ENCODE measurements at regions not wholly inside any gene's neighbourhood (a gene's known extent, or its start where the extent isn't known, plus 50 kb on each side); places are given as distances from the start of the nearest gene placed in this dataset.

DNA sequence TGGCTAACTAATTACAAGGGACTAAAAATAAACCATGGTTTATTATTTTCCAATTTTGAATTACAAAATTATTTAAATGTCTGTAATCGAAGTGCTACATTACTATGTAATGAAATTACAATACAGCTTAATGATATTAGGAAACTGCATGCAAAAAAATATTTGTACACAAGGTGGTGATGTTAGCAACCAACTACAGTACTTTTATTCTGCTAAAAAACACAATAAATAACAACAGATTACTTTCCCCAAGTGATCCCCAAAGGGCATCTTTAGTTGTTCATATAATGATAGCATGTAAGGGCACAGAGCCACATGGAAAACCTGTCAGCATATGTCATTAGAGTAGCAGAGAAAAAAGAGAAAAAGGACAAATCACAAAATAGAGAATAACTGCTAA is 147.5 kb upstream of the SOX2 start:
- Histone ChIP-seq H3K36me3 (ENCODE audit: insufficient read depth) (no peaks in the 10 kb centered on the region), H3K4me1 (ENCODE audit: insufficient read depth) (peaks cover 6% of the 10 kb centered on the region), H2AFZ (no peak overlapping the region), H3K9me2 (ENCODE audit: insufficient read depth) (no peaks in the 10 kb centered on the region), H3K27me3 (ENCODE audit: insufficient read depth) (no peaks in the 10 kb centered on the region), H3F3A (replicated peaks; ENCODE audit: low read depth) (no peaks in the 10 kb centered on the region), H3K79me2 (replicated peaks; ENCODE audit: insufficient read depth) (no peaks in the 10 kb centered on the region), H3K27ac (ENCODE audit: low read depth) (no peak overlapping the region), H3K4me3 (no peak overlapping the region), H3K4me2 (no peak overlapping the region), H4K20me1 (replicated peaks; ENCODE audit: insufficient read depth) (no peaks in the 10 kb centered on the region)
- TF ChIP-seq EZH2 (IDR thresholded peaks at IDR 0.05; ENCODE audit: low read depth, unreplicated experiment) (no peak), ZNF114 (CRISPR knock-in tag; IDR thresholded peaks at IDR 0.05) (no peak), CTCF (conservative IDR thresholded peaks at IDR 0.05; ENCODE audit: low read depth in 2 of 2) (peak in 1 of 2 experiments; percentile 33; a peak in 2 of 4 replicates)
- H3K36me3 Mint-ChIP-seq (ENCODE audit: low read depth), result no peaks in the 10 kb centered on the region
- peaks cover 3% of the 10 kb centered on the region for H3K27me3 Mint-ChIP-seq (ENCODE audit: insufficient read depth, low read depth, poor library complexity)
- DNase-seq (ENCODE audit: low spot score) (no peak), ATAC-seq (no peak)
- no peak overlapping the region for H3K4me3 Mint-ChIP-seq
- H3K9me3 Mint-ChIP-seq, result no peaks in the 10 kb centered on the region
- peaks cover 2% of the 10 kb centered on the region; the same call in 1 of the 3 replicates for H3K4me1 Mint-ChIP-seq
- H3K27ac Mint-ChIP-seq, result no peak overlapping the region

- no peaks in the 10 kb centered on the region for H3K36me3 ChIP-seq (ENCODE audit: insufficient read depth)
- Mint-ChIP-seq H3K27ac (no peak overlapping the region), H3K36me3 (ENCODE audit: low read depth) (no peaks in the 10 kb centered on the region), H3K9me3 (no peaks in the 10 kb centered on the region), H3K4me3 (no peak overlapping the region), H3K27me3 (ENCODE audit: insufficient read depth, low read depth, poor library complexity) (peaks cover 7% of the 10 kb centered on the region), H3K4me1 (peaks cover 2% of the 10 kb centered on the region; the same call in 1 of the 3 replicates)
- ATAC-seq (no peak), DNase-seq (ENCODE audit: low spot score) (no peak)
- H3K4me2 ChIP-seq, result no peak overlapping the region
- H3F3A ChIP-seq (replicated peaks; ENCODE audit: low read depth), result no peaks in the 10 kb centered on the region
- no peak overlapping the region for H3K4me3 ChIP-seq
- no peaks in the 10 kb centered on the region for H4K20me1 ChIP-seq (replicated peaks; ENCODE audit: insufficient read depth)
- H3K9me2 ChIP-seq (ENCODE audit: insufficient read depth), result no peaks in the 10 kb centered on the region
- H3K79me2 ChIP-seq (replicated peaks; ENCODE audit: insufficient read depth), result no peaks in the 10 kb centered on the region
- H3K27me3 ChIP-seq (ENCODE audit: insufficient read depth), result no peaks in the 10 kb centered on the region
- peaks cover 6% of the 10 kb centered on the region for H3K4me1 ChIP-seq (ENCODE audit: insufficient read depth)
- H2AFZ ChIP-seq, result no peak overlapping the region
- no peak overlapping the region for H3K27ac ChIP-seq (ENCODE audit: low read depth)
- TF ChIP-seq EZH2 (IDR thresholded peaks at IDR 0.05; ENCODE audit: low read depth, unreplicated experiment) (no peak), CTCF (conservative IDR thresholded peaks at IDR 0.05; ENCODE audit: low read depth in 2 of 2) (no peak), EZH2phosphoT487 (IDR thresholded peaks at IDR 0.05; ENCODE audit: unreplicated experiment) (no peak), CREB1 (CRISPR knock-in tag; IDR thresholded peaks at IDR 0.05; ENCODE audit: low read depth) (no peak), NANOG (IDR thresholded peaks at IDR 0.05; ENCODE audit: borderline replicate concordance) (no peak), POLR2AphosphoS5 (IDR thresholded peaks at IDR 0.05; ENCODE audit: low read depth) (no peak), ETS1 (IDR thresholded peaks at IDR 0.05) (no peak), ZNF331 (CRISPR knock-in tag; IDR thresholded peaks at IDR 0.05; ENCODE audit: low read depth) (no peak), ZNF114 (CRISPR knock-in tag; IDR thresholded peaks at IDR 0.05) (no peak), STAT1 (IDR thresholded peaks at IDR 0.05; ENCODE audit: unreplicated experiment) (no peak), JUNB (IDR thresholded peaks at IDR 0.05; ENCODE audit: unreplicated experiment) (no peak)
- TF ChIP-seq, protein P1, sequence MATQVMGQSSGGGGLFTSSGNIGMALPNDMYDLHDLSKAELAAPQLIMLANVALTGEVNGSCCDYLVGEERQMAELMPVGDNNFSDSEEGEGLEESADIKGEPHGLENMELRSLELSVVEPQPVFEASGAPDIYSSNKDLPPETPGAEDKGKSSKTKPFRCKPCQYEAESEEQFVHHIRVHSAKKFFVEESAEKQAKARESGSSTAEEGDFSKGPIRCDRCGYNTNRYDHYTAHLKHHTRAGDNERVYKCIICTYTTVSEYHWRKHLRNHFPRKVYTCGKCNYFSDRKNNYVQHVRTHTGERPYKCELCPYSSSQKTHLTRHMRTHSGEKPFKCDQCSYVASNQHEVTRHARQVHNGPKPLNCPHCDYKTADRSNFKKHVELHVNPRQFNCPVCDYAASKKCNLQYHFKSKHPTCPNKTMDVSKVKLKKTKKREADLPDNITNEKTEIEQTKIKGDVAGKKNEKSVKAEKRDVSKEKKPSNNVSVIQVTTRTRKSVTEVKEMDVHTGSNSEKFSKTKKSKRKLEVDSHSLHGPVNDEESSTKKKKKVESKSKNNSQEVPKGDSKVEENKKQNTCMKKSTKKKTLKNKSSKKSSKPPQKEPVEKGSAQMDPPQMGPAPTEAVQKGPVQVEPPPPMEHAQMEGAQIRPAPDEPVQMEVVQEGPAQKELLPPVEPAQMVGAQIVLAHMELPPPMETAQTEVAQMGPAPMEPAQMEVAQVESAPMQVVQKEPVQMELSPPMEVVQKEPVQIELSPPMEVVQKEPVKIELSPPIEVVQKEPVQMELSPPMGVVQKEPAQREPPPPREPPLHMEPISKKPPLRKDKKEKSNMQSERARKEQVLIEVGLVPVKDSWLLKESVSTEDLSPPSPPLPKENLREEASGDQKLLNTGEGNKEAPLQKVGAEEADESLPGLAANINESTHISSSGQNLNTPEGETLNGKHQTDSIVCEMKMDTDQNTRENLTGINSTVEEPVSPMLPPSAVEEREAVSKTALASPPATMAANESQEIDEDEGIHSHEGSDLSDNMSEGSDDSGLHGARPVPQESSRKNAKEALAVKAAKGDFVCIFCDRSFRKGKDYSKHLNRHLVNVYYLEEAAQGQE (IDR thresholded peaks at IDR 0.05; ENCODE audit: unreplicated experiment), result no peak
These were observed 150.3 kb upstream of the SOX2 start for GRCh38 chr3:181561139-181562031.

All from GM23338 (cell line).